Thoracic aorta (tissue), 2 donors: ENCODE measurements at regions not wholly inside any gene's neighbourhood (a gene's known extent, or its start where the extent isn't known, plus 50 kb on each side); places are given as distances from the start of the nearest gene placed in this dataset.

Experiments
- ATAC-seq: fragments of 150-250 bp; one replicate; pipeline ENCODE4 v1.8.0; 2017; ENCODE audit warnings: low read depth; ENCODE audit not compliant: insufficient number of reproducible peaks, low FRiP score
- DNase-seq: peaks from one replicate; pipeline ENCODE4 v3.0.0-alpha.2; 2020; ENCODE audit warnings: low spot score
- H3K27ac ChIP-seq, 2 donors: fragments of 200-600 bp; sonication (generic); 1 replicate in 1 of 2; 2 replicates in 1 of 2; pipeline ENCODE4 v1.5.1; 2016; ENCODE audit warnings: mild to moderate bottlenecking in 2 of 2, moderate library complexity in 2 of 2
- H3K27me3 ChIP-seq: fragments of 200-600 bp; sonication (generic); replicated peaks from 2 replicates; pipeline ENCODE4 v1.6.0; 2016; ENCODE audit warnings: mild to moderate bottlenecking; ENCODE audit not compliant: insufficient read depth
- H3K36me3 ChIP-seq: fragments of 200-600 bp; sonication (generic); one replicate; pipeline ENCODE4 v1.5.1; 2016
- H3K4me1 ChIP-seq, 2 donors: fragments of 200-600 bp; sonication (generic); 1 replicate in 1 of 2; 2 replicates in 1 of 2; pipeline versions ENCODE4 v1.5.1 to v1.6.0; 2016; ENCODE audit warnings: low read depth in 2 of 2, mild to moderate bottlenecking in 1 of 2; ENCODE audit not compliant: control insufficient read depth in 1 of 2
- H3K4me3 ChIP-seq: fragments of 200-600 bp; sonication (generic); 2 replicates; pipeline ENCODE4 v1.5.1; 2016; ENCODE audit warnings: mild to moderate bottlenecking
- H3K9me3 ChIP-seq: fragments of 200-600 bp; sonication (generic); 2 replicates; pipeline ENCODE4 v1.5.1; 2016
- TF ChIP-seq, protein P1 (sequence below): fragments of 200-600 bp; sonication (generic); IDR thresholded peaks from one replicate; pipeline ENCODE4 v1.5.1; 2019; ENCODE audit warnings: antibody characterized with exemption

DNA sequence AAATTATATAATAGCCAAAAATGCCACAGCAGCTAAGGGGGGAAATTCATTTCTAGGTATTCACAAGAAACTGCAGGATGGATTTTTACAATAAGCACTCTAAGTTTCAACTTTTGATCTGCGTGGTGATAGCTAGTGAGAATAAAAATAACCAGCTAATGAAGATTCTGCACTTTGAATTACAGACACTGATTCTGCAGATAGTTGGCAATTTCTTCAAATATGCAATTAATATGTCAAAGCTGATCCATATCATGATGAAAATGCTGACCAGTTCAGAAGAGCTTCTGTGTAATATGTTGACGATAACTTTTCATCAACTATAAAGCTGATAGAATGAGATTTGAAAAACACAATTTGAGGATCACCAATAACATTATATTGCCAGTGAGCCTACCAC is 1272.9 kb downstream of the EFNB2 start:
- no peak for DNase-seq
- no peaks in the 10 kb centered on the region for H3K4me1 ChIP-seq
- TF ChIP-seq, protein P1, sequence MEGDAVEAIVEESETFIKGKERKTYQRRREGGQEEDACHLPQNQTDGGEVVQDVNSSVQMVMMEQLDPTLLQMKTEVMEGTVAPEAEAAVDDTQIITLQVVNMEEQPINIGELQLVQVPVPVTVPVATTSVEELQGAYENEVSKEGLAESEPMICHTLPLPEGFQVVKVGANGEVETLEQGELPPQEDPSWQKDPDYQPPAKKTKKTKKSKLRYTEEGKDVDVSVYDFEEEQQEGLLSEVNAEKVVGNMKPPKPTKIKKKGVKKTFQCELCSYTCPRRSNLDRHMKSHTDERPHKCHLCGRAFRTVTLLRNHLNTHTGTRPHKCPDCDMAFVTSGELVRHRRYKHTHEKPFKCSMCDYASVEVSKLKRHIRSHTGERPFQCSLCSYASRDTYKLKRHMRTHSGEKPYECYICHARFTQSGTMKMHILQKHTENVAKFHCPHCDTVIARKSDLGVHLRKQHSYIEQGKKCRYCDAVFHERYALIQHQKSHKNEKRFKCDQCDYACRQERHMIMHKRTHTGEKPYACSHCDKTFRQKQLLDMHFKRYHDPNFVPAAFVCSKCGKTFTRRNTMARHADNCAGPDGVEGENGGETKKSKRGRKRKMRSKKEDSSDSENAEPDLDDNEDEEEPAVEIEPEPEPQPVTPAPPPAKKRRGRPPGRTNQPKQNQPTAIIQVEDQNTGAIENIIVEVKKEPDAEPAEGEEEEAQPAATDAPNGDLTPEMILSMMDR = no peak

DNA sequence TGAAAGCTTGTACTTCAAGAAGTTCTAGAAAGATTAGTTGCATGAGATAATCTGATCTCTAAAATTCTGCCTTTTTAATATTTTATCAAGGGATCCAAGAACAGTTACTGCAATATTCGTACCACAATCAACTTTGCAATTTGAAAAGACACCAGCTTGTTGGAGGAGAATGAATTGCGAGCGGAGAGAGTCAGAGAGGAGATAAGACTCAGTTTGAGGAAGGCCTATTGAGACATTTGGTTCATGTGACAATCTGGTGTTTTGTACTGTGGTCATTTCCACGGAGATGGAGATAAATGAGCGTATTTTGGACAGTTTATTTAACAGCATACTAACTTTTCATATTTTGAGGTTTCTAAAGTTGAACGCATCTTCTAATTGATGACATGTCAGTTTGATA is 1276.0 kb downstream of the EFNB2 start:
- TF ChIP-seq, protein P1 = no peak
- H3K4me1 ChIP-seq = no peaks in the 10 kb centered on the region

More for the DNA sequence above, 1272.9 kb downstream of the EFNB2 start:
- Histone ChIP-seq H3K4me3 (no peak overlapping the region), H3K36me3 (no peaks in the 10 kb centered on the region), H3K27me3 (no peaks in the 10 kb centered on the region), H3K9me3 (no peaks in the 10 kb centered on the region), H3K27ac (no peak overlapping the region)
- no peak for ATAC-seq

DNA sequence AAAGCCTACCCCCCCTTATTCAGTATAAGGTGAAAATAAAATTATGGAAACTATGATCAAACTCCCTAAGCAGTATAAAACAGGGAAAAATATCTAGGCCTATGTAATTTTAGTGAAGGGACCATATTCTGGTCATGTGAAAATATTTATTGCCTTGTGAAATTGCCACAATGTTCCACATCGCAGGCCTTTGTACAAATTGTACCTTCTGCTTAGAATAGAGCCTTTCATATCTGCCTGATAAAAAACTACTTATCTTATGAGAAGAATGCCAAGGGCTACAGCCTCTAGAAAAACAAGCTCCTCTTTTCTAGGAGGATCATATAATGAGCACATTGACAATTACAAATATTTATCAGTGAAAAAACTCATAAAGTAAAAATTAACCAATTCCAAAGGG is 1280.0 kb downstream of the EFNB2 start:
- no peak for ATAC-seq
- Histone ChIP-seq H3K4me1 (no peaks in the 10 kb centered on the region), H3K36me3 (no peaks in the 10 kb centered on the region), H3K27me3 (no peaks in the 10 kb centered on the region), H3K27ac (no peak overlapping the region), H3K9me3 (no peaks in the 10 kb centered on the region), H3K4me3 (no peak overlapping the region)
- TF ChIP-seq, protein P1 = no peak
- DNase-seq = no peak

More for the DNA sequence above, 1276.0 kb downstream of the EFNB2 start:
- Histone ChIP-seq H3K9me3 (no peaks in the 10 kb centered on the region), H3K27ac (no peak overlapping the region), H3K27me3 (no peaks in the 10 kb centered on the region), H3K4me3 (no peak overlapping the region), H3K36me3 (no peaks in the 10 kb centered on the region)
- DNase-seq = no peak
- no peak for ATAC-seq

DNA sequence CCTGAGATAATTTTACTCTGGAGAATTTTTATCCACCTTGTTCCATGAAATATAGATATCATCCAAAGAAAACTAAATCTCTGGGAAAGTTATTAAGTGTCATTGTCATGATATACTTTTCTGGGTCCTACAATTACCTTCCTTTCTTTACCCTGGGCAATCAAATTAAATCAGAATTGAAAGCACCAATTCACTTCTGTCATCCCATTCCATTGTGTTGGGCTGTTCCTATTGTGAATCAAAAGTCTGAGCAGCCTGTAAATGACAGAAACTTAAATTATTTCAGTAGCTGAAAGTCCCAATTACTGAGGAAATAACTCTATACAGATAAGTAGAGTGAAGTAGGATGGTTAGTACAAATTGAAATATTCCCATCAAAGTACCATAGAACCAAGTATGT is 1284.2 kb downstream of the EFNB2 start:
- Histone ChIP-seq H3K9me3 (no peaks in the 10 kb centered on the region), H3K4me1 (no peaks in the 10 kb centered on the region), H3K27me3 (no peaks in the 10 kb centered on the region), H3K36me3 (no peaks in the 10 kb centered on the region), H3K4me3 (no peak overlapping the region), H3K27ac (no peak overlapping the region)
- DNase-seq = no peak
- TF ChIP-seq, protein P1 = no peak
- ATAC-seq = no peak

DNA sequence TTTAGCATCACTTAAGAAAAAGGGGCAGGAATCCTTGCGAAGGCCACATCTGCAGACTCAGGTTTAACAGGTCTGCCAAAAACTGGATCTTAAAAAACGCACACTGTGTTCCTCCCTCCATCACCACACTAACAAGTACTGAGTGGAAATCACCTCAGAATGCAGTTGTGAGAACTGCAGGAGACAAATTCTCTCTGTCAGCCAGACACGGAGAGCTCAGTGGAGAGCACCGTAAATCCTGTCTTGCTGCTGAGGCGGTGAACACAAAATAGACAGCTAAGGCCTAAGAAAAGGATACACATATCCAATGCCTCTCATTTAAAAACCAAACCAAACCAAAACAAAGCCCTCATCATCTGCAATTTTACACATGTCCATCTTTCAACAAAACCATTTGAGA is 1287.6 kb downstream of the EFNB2 start:
- Histone ChIP-seq H3K9me3 (no peaks in the 10 kb centered on the region), H3K27me3 (no peaks in the 10 kb centered on the region), H3K27ac (no peak overlapping the region), H3K4me3 (no peak overlapping the region), H3K4me1 (no peaks in the 10 kb centered on the region), H3K36me3 (no peaks in the 10 kb centered on the region)
- DNase-seq (no peak), ATAC-seq (no peak)
- TF ChIP-seq, protein P1 = no peak
